Testis (tissue), 2 donors: ENCODE measurements at regions not wholly inside any gene's neighbourhood (a gene's known extent, or its start where the extent isn't known, plus 50 kb on each side); places are given as distances from the start of the nearest gene placed in this dataset.

ENCODE experiments used
- CTCF ChIP-seq, 3 experiments: fragments of 450-650 bp in 2 of 3; fragments of 200-600 bp in 1 of 3; sonication (generic) in 1 of 3; IDR thresholded peaks; one replicate each; pipeline ENCODE4 v1.5.1; 2016 to 2019; ENCODE audit warnings: antibody characterized with exemption in 3 of 3, mild to moderate bottlenecking in 2 of 3, moderate library complexity in 1 of 3
- POLR2A ChIP-seq: fragments of 450-650 bp; IDR thresholded peaks from one replicate; pipeline ENCODE4 v1.6.1; 2017; ENCODE audit warnings: antibody characterized with exemption, mild to moderate bottlenecking, moderate library complexity

GRCh38 chr5:164098979-164099378 is 593.6 kb downstream of the MAT2B start:
- no peak for TF ChIP-seq CTCF (IDR thresholded peaks at IDR 0.05)
- TF ChIP-seq POLR2A, result no peak
